ENCODE measurements at regions not wholly inside any gene's neighbourhood (a gene's known extent, or its start where the extent isn't known, plus 50 kb on each side); places are given as distances from the start of the nearest gene placed in this dataset.

DNA sequence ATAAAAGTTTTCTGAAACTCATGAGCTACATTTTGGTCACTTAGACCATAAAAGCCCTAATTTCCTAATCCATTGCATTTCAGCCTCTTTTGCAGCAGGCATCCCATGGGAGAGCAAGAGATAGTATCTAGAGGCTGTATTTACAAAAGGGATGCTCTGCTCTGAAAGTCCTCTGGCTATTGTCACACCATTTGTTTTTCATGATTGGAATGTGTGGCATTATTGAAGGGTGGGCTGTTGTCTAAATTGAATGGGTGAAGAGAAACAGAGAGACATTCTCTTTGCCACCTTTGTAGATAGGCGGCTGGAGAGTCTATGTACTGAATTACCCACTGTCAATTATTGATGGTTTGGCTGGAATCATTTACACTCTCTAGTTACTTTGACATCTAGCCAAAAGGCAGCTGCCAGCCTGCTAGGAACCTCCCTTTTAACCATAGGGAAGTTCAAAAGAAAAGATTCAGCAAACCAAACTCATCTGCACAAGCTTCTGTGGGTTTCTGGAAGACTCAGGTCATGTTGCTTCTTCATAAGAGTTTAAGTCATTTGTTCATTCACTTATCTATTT is 89.8 kb upstream of the RARB start:
- no TSS peak for BruUV-seq (replicated peaks)
- CTCF ChIA-PET (ENCODE audit: unreplicated experiment), result no interaction called here
- H4K20me1 ChIP-seq (ENCODE audit: insufficient read depth, low read length), result no peaks in the 10 kb centered on the region

DNA sequence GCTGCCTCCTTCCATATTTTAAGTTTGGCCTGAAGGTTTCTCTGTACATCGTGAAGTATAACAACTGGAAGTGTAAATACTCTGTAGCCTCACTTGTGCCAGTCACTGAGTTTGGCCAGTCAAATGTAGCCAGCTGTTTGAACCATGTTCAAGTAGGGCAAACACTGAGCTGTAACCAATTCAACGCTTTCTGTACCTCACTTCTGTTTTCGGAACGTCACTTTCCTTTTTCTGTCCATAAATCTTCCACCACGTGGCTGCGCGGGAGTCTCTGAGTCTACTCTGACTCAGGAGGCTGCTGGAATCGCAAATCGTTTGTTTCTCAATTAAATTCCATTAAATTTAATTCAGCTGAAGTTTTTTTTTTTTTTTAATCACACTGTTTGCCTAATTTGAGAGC is 88.8 kb upstream of the RARB start:
- Histone ChIP-seq H4K20me1 (ENCODE audit: insufficient read depth, low read length) (no peaks in the 10 kb centered on the region), H3K9me3 (ENCODE audit: low read length) (no peaks in the 10 kb centered on the region), H3K9me2 (ENCODE audit: insufficient read depth, low read length) (no peaks in the 10 kb centered on the region), H2AFZ (ENCODE audit: low read length) (no peak overlapping the region), H3K4me3 (ENCODE audit: low read depth, low read length, poor library complexity, severe bottlenecking) (no peak overlapping the region), H3K4me2 (ENCODE audit: low read length) (no peak overlapping the region), H3K4me1 (ENCODE audit: insufficient read depth, low read length, poor library complexity, severe bottlenecking) (no peaks in the 10 kb centered on the region), H3K27ac (ENCODE audit: low read depth, low read length, poor library complexity, severe bottlenecking) (no peak overlapping the region), H3K36me3 (ENCODE audit: insufficient read depth, low read length) (no peaks in the 10 kb centered on the region), H3K79me2 (ENCODE audit: insufficient read depth, low read depth, low read length) (no peaks in the 10 kb centered on the region)
- POLR2A ChIA-PET, result interaction anchor here (0.7 kb wide), 1 partner anchor 24 kb away, joined by 3 read pairs; no protein-coding TSS in a partner anchor
- CTCF ChIA-PET (ENCODE audit: unreplicated experiment), result no interaction called here
- no peak for DNase-seq (ENCODE audit: low spot score)
- intact Hi-C loops (cut with micrococcal nuclease; ENCODE audit: unreplicated experiment), result no loop called here
- no TSS peak for BruUV-seq (replicated peaks)
- TF ChIP-seq, protein P1, sequence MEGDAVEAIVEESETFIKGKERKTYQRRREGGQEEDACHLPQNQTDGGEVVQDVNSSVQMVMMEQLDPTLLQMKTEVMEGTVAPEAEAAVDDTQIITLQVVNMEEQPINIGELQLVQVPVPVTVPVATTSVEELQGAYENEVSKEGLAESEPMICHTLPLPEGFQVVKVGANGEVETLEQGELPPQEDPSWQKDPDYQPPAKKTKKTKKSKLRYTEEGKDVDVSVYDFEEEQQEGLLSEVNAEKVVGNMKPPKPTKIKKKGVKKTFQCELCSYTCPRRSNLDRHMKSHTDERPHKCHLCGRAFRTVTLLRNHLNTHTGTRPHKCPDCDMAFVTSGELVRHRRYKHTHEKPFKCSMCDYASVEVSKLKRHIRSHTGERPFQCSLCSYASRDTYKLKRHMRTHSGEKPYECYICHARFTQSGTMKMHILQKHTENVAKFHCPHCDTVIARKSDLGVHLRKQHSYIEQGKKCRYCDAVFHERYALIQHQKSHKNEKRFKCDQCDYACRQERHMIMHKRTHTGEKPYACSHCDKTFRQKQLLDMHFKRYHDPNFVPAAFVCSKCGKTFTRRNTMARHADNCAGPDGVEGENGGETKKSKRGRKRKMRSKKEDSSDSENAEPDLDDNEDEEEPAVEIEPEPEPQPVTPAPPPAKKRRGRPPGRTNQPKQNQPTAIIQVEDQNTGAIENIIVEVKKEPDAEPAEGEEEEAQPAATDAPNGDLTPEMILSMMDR (conservative IDR thresholded peaks at IDR 0.05; ENCODE audit: low read length), result no peak
- TF ChIP-seq EZH2phosphoT487 (IDR thresholded peaks at IDR 0.05; ENCODE audit: borderline replicate concordance, low read depth, low read length), result no peak

More for the DNA sequence above, 89.8 kb upstream of the RARB start:
- Histone ChIP-seq H3K79me2 (ENCODE audit: insufficient read depth, low read depth, low read length) (no peaks in the 10 kb centered on the region), H3K36me3 (ENCODE audit: insufficient read depth, low read length) (no peaks in the 10 kb centered on the region), H3K4me2 (ENCODE audit: low read length) (no peak overlapping the region), H3K9me3 (ENCODE audit: low read length) (no peaks in the 10 kb centered on the region), H3K27ac (ENCODE audit: low read depth, low read length, poor library complexity, severe bottlenecking) (no peak overlapping the region), H3K9me2 (ENCODE audit: insufficient read depth, low read length) (no peaks in the 10 kb centered on the region), H3K4me1 (ENCODE audit: insufficient read depth, low read length, poor library complexity, severe bottlenecking) (no peaks in the 10 kb centered on the region), H3K4me3 (ENCODE audit: low read depth, low read length, poor library complexity, severe bottlenecking) (no peak overlapping the region), H2AFZ (ENCODE audit: low read length) (no peak overlapping the region)
- TF ChIP-seq, protein P1 (conservative IDR thresholded peaks at IDR 0.05; ENCODE audit: low read length), result no peak
- no peak for TF ChIP-seq EZH2phosphoT487 (IDR thresholded peaks at IDR 0.05; ENCODE audit: borderline replicate concordance, low read depth, low read length)
- POLR2A ChIA-PET, result interaction anchor here (0.6 kb wide), 1 partner anchor 38 kb away, joined by 4 read pairs; no protein-coding TSS in a partner anchor
- intact Hi-C loops (cut with micrococcal nuclease; ENCODE audit: unreplicated experiment), result no loop called here
- DNase-seq (ENCODE audit: low spot score), result no peak

- POLR2A ChIA-PET, result interaction anchor here (0.6 to 1.2 kb wide), 2 partner anchors 8 to 808 kb away, joined by 3 read pairs; no protein-coding TSS in a partner anchor
- intact Hi-C loops (cut with micrococcal nuclease; ENCODE audit: unreplicated experiment), result no loop called here
- BruUV-seq (replicated peaks), result no TSS peak
- Histone ChIP-seq H2AFZ (ENCODE audit: low read length) (no peak overlapping the region), H3K4me1 (ENCODE audit: insufficient read depth, low read length, poor library complexity, severe bottlenecking) (no peaks in the 10 kb centered on the region), H4K20me1 (ENCODE audit: insufficient read depth, low read length) (no peaks in the 10 kb centered on the region), H3K36me3 (ENCODE audit: insufficient read depth, low read length) (no peaks in the 10 kb centered on the region), H3K27ac (ENCODE audit: low read depth, low read length, poor library complexity, severe bottlenecking) (no peak overlapping the region), H3K9me3 (ENCODE audit: low read length) (no peaks in the 10 kb centered on the region), H3K4me3 (ENCODE audit: low read depth, low read length, poor library complexity, severe bottlenecking) (no peak overlapping the region), H3K9me2 (ENCODE audit: insufficient read depth, low read length) (no peaks in the 10 kb centered on the region), H3K4me2 (ENCODE audit: low read length) (no peak overlapping the region), H3K79me2 (ENCODE audit: insufficient read depth, low read depth, low read length) (no peaks in the 10 kb centered on the region)
- TF ChIP-seq, protein P1 (conservative IDR thresholded peaks at IDR 0.05; ENCODE audit: low read length), result no peak
- TF ChIP-seq EZH2phosphoT487 (IDR thresholded peaks at IDR 0.05; ENCODE audit: borderline replicate concordance, low read depth, low read length), result no peak
- CTCF ChIA-PET (ENCODE audit: unreplicated experiment), result no interaction called here
- no peak for DNase-seq (ENCODE audit: low spot score)
These were observed 83.4 kb upstream of the RARB start for GRCh38 chr3:25344670-25345069.

All from OCI-LY7 (cell line).